Left cardiac atrium (tissue), 4 donors: ENCODE measurements at regions not wholly inside any gene's neighbourhood (a gene's known extent, or its start where the extent isn't known, plus 50 kb on each side); places are given as distances from the start of the nearest gene placed in this dataset.

Source experiments
- ATAC-seq, 2 donors: fragments of 200-7000 bp; cut with Tn5 transposase; one replicate each; pipeline ENCODE4 v1.9.1; 2020; ENCODE audit warnings: mild to moderate bottlenecking in 2 of 2, moderate library complexity in 2 of 2
- DNase-seq: peaks from one replicate; pipeline ENCODE4 v3.0.0-alpha.2; 2020
- intact Hi-C, 2 donors: fragments of 100-400 bp; cut with DNase I; formaldehyde crosslinking; loops; one replicate each; pipeline versions ENCODE4 v1.14.1 to v1.15.1; 2022 to 2023
- donor health status: DM: no; HTN: yes; CAD: no.
- donor health status: DM: no; HTN: yes; CAD: no; lungs with severe emphysema.
- donor health status: DM: yes; HTN: yes; CAD: no.
- donor health status: Dilated cardiomyopathy.

- ATAC-seq (no peak), DNase-seq (no peak)
- intact Hi-C loops: no loop called here
Measured at GRCh38 chr2:6499691-6500090, 366.0 kb downstream of the CMPK2 start.

- no peak for DNase-seq
- intact Hi-C loops: no loop called here
- ATAC-seq: peak in 1 of 2 donors; percentile 38
Measured at GRCh38 chr2:6506361-6506794, 359.3 kb downstream of the CMPK2 start.

- DNase-seq: no peak
- intact Hi-C loops: no loop called here
Measured at GRCh38 chr2:6506859-6507258, 358.8 kb downstream of the CMPK2 start.

GRCh38 chr2:6510532-6510931, 355.2 kb downstream of the CMPK2 start:
- intact Hi-C loops: no loop called here
- ATAC-seq (no peak), DNase-seq (no peak)

More at GRCh38 chr2:6506859-6507258, 358.8 kb downstream of the CMPK2 start:
- no peak for ATAC-seq

GRCh38 chr2:6512589-6512988, 353.1 kb downstream of the CMPK2 start:
- DNase-seq: no peak
- intact Hi-C loops: no loop called here
- no peak for ATAC-seq

- no peak for DNase-seq
- ATAC-seq: no peak
- intact Hi-C loops: no loop called here
Measured at GRCh38 chr2:6516674-6517073, 349.0 kb downstream of the CMPK2 start.

- ATAC-seq: no peak
- DNase-seq: no peak
- intact Hi-C loops: no loop called here
Measured at GRCh38 chr2:6518361-6518760, 347.3 kb downstream of the CMPK2 start.

GRCh38 chr2:6523476-6523875, 342.2 kb downstream of the CMPK2 start:
- intact Hi-C loops: no loop called here
- ATAC-seq (no peak), DNase-seq (no peak)

- ATAC-seq (no peak), DNase-seq (no peak)
- intact Hi-C loops: no loop called here
Measured at GRCh38 chr2:6524691-6525474, 340.8 kb downstream of the CMPK2 start.

GRCh38 chr2:6525475-6525964, 340.2 kb downstream of the CMPK2 start:
- no peak for DNase-seq
- no peak for ATAC-seq
- intact Hi-C loops: no loop called here

GRCh38 chr2:6526093-6526824, 339.4 kb downstream of the CMPK2 start:
- ATAC-seq: no peak
- no peak for DNase-seq
- intact Hi-C loops: no loop called here

- intact Hi-C loops: no loop called here
- DNase-seq: no peak
- ATAC-seq: no peak
Measured at GRCh38 chr2:6531304-6531703, 334.4 kb downstream of the CMPK2 start.

- DNase-seq: no peak
- intact Hi-C loops: no loop called here
- ATAC-seq: no peak
Measured at GRCh38 chr2:6535572-6535971, 330.1 kb downstream of the CMPK2 start.

- ATAC-seq (no peak), DNase-seq (no peak)
- intact Hi-C loops: no loop called here
Measured at GRCh38 chr2:6538607-6539006, 327.1 kb downstream of the CMPK2 start.

GRCh38 chr2:6545336-6545735, 320.4 kb downstream of the CMPK2 start:
- no peak for DNase-seq
- no peak for ATAC-seq
- intact Hi-C loops: no loop called here

- intact Hi-C loops: no loop called here
- DNase-seq (no peak), ATAC-seq (no peak)
Measured at GRCh38 chr2:6545795-6546194, 319.9 kb downstream of the CMPK2 start.

- ATAC-seq (no peak), DNase-seq (no peak)
- intact Hi-C loops: no loop called here
Measured at GRCh38 chr2:6554466-6554865, 311.2 kb downstream of the CMPK2 start.

- intact Hi-C loops: no loop called here
- ATAC-seq: no peak
- no peak for DNase-seq
Measured at GRCh38 chr2:6556755-6557154, 309.0 kb downstream of the CMPK2 start.

- DNase-seq (no peak), ATAC-seq (no peak)
- intact Hi-C loops: no loop called here
Measured at GRCh38 chr2:6557737-6558136, 308.0 kb downstream of the CMPK2 start.

GRCh38 chr2:6562771-6563170, 302.9 kb downstream of the CMPK2 start:
- intact Hi-C loops: no loop called here
- DNase-seq (no peak), ATAC-seq (no peak)

- DNase-seq (no peak), ATAC-seq (no peak)
- intact Hi-C loops: no loop called here
Measured at GRCh38 chr2:6564326-6564725, 301.4 kb downstream of the CMPK2 start.
